ENCODE measurements at regions not wholly inside any gene's neighbourhood (a gene's known extent, or its start where the extent isn't known, plus 50 kb on each side); places are given as distances from the start of the nearest gene placed in this dataset.

- Histone ChIP-seq H3K9ac (ENCODE audit: low read depth in 1 of 2, low read length in 2 of 2) (no peak overlapping the region), H3K27ac (ENCODE audit: low read depth in 2 of 2, low read length in 2 of 2) (no peak overlapping the region), H3K9me3 (ENCODE audit: control insufficient read depth in 2 of 2, low read length in 2 of 2) (no peaks in the 10 kb centered on the region), H3K4me3 (ENCODE audit: low read length in 2 of 2) (no peak overlapping the region), H3K4me1 (ENCODE audit: control insufficient read depth in 2 of 2, insufficient read depth in 2 of 2, low read length in 2 of 2) (no peaks in the 10 kb centered on the region), H3K36me3 (ENCODE audit: control insufficient read depth in 2 of 2, insufficient read depth in 2 of 2, low read length in 2 of 2) (no peaks in the 10 kb centered on the region), H3K27me3 (ENCODE audit: control insufficient read depth in 2 of 2, insufficient read depth in 2 of 2, low read length in 2 of 2) (no peaks in the 10 kb centered on the region)
Measured at GRCh38 chr13:82898586-82898985, 983.7 kb downstream of the SLITRK1 start.

- Histone ChIP-seq H3K27me3 (ENCODE audit: control insufficient read depth in 2 of 2, insufficient read depth in 2 of 2, low read length in 2 of 2) (no peaks in the 10 kb centered on the region), H3K9ac (ENCODE audit: low read depth in 1 of 2, low read length in 2 of 2) (no peak overlapping the region), H3K9me3 (ENCODE audit: control insufficient read depth in 2 of 2, low read length in 2 of 2) (peaks cover 0 to 3% of the 10 kb centered on the region in 2 donors), H3K4me1 (ENCODE audit: control insufficient read depth in 2 of 2, insufficient read depth in 2 of 2, low read length in 2 of 2) (no peaks in the 10 kb centered on the region), H3K27ac (ENCODE audit: low read depth in 2 of 2, low read length in 2 of 2) (no peak overlapping the region), H3K36me3 (ENCODE audit: control insufficient read depth in 2 of 2, insufficient read depth in 2 of 2, low read length in 2 of 2) (no peaks in the 10 kb centered on the region), H3K4me3 (ENCODE audit: low read length in 2 of 2) (no peak overlapping the region)
Measured at GRCh38 chr13:82879921-82880320, 1002.4 kb downstream of the SLITRK1 start.

GRCh38 chr13:82878536-82878935 is 1003.7 kb downstream of the SLITRK1 start:
- H3K27ac ChIP-seq (ENCODE audit: low read depth in 2 of 2, low read length in 2 of 2): no peak overlapping the region

GRCh38 chr13:82867284-82867683 is 1015.0 kb downstream of the SLITRK1 start:
- H3K4me1 ChIP-seq (ENCODE audit: control insufficient read depth in 2 of 2, insufficient read depth in 2 of 2, low read length in 2 of 2): no peaks in the 10 kb centered on the region
- H3K4me3 ChIP-seq (ENCODE audit: low read length in 2 of 2): no peak overlapping the region
- no peaks in the 10 kb centered on the region for H3K36me3 ChIP-seq (ENCODE audit: control insufficient read depth in 2 of 2, insufficient read depth in 2 of 2, low read length in 2 of 2)
- no peaks in the 10 kb centered on the region for H3K27me3 ChIP-seq (ENCODE audit: control insufficient read depth in 2 of 2, insufficient read depth in 2 of 2, low read length in 2 of 2)
- no peak overlapping the region for H3K9ac ChIP-seq (ENCODE audit: low read depth in 1 of 2, low read length in 2 of 2)
- no peak overlapping the region for H3K27ac ChIP-seq (ENCODE audit: low read depth in 2 of 2, low read length in 2 of 2)
- H3K9me3 ChIP-seq (ENCODE audit: control insufficient read depth in 2 of 2, low read length in 2 of 2): peaks cover 3 to 8% of the 10 kb centered on the region in 2 donors

More at GRCh38 chr13:82878536-82878935, 1003.7 kb downstream of the SLITRK1 start:
- Histone ChIP-seq H3K9me3 (ENCODE audit: control insufficient read depth in 2 of 2, low read length in 2 of 2) (peaks cover 0 to 3% of the 10 kb centered on the region in 2 donors), H3K27me3 (ENCODE audit: control insufficient read depth in 2 of 2, insufficient read depth in 2 of 2, low read length in 2 of 2) (no peaks in the 10 kb centered on the region), H3K4me3 (ENCODE audit: low read length in 2 of 2) (no peak overlapping the region), H3K36me3 (ENCODE audit: control insufficient read depth in 2 of 2, insufficient read depth in 2 of 2, low read length in 2 of 2) (no peaks in the 10 kb centered on the region), H3K4me1 (ENCODE audit: control insufficient read depth in 2 of 2, insufficient read depth in 2 of 2, low read length in 2 of 2) (no peaks in the 10 kb centered on the region), H3K9ac (ENCODE audit: low read depth in 1 of 2, low read length in 2 of 2) (no peak overlapping the region)

GRCh38 chr13:82850644-82851043 is 1031.6 kb downstream of the SLITRK1 start:
- Histone ChIP-seq H3K27ac (ENCODE audit: low read depth in 2 of 2, low read length in 2 of 2) (no peak overlapping the region), H3K4me1 (ENCODE audit: control insufficient read depth in 2 of 2, insufficient read depth in 2 of 2, low read length in 2 of 2) (no peaks in the 10 kb centered on the region), H3K36me3 (ENCODE audit: control insufficient read depth in 2 of 2, insufficient read depth in 2 of 2, low read length in 2 of 2) (no peaks in the 10 kb centered on the region), H3K27me3 (ENCODE audit: control insufficient read depth in 2 of 2, insufficient read depth in 2 of 2, low read length in 2 of 2) (no peaks in the 10 kb centered on the region), H3K9ac (ENCODE audit: low read depth in 1 of 2, low read length in 2 of 2) (no peak overlapping the region), H3K9me3 (ENCODE audit: control insufficient read depth in 2 of 2, low read length in 2 of 2) (no peaks in the 10 kb centered on the region), H3K4me3 (ENCODE audit: low read length in 2 of 2) (no peak overlapping the region)

- no peak overlapping the region for H3K4me3 ChIP-seq (ENCODE audit: low read length in 2 of 2)
- H3K27me3 ChIP-seq (ENCODE audit: control insufficient read depth in 2 of 2, insufficient read depth in 2 of 2, low read length in 2 of 2): no peaks in the 10 kb centered on the region
- H3K4me1 ChIP-seq (ENCODE audit: control insufficient read depth in 2 of 2, insufficient read depth in 2 of 2, low read length in 2 of 2): no peaks in the 10 kb centered on the region
- no peaks in the 10 kb centered on the region for H3K9me3 ChIP-seq (ENCODE audit: control insufficient read depth in 2 of 2, low read length in 2 of 2)
- no peak overlapping the region for H3K9ac ChIP-seq (ENCODE audit: low read depth in 1 of 2, low read length in 2 of 2)
- no peak overlapping the region for H3K27ac ChIP-seq (ENCODE audit: low read depth in 2 of 2, low read length in 2 of 2)
- H3K36me3 ChIP-seq (ENCODE audit: control insufficient read depth in 2 of 2, insufficient read depth in 2 of 2, low read length in 2 of 2): no peaks in the 10 kb centered on the region
Measured at GRCh38 chr13:82848766-82849165, 1033.5 kb downstream of the SLITRK1 start.

GRCh38 chr13:82847595-82847994 is 1034.7 kb downstream of the SLITRK1 start:
- Histone ChIP-seq H3K4me1 (ENCODE audit: control insufficient read depth in 2 of 2, insufficient read depth in 2 of 2, low read length in 2 of 2) (no peaks in the 10 kb centered on the region), H3K36me3 (ENCODE audit: control insufficient read depth in 2 of 2, insufficient read depth in 2 of 2, low read length in 2 of 2) (no peaks in the 10 kb centered on the region), H3K27me3 (ENCODE audit: control insufficient read depth in 2 of 2, insufficient read depth in 2 of 2, low read length in 2 of 2) (no peaks in the 10 kb centered on the region), H3K9ac (ENCODE audit: low read depth in 1 of 2, low read length in 2 of 2) (no peak overlapping the region), H3K4me3 (ENCODE audit: low read length in 2 of 2) (no peak overlapping the region), H3K27ac (ENCODE audit: low read depth in 2 of 2, low read length in 2 of 2) (no peak overlapping the region), H3K9me3 (ENCODE audit: control insufficient read depth in 2 of 2, low read length in 2 of 2) (no peaks in the 10 kb centered on the region)

GRCh38 chr13:82833923-82834322 is 1048.4 kb downstream of the SLITRK1 start:
- H3K27ac ChIP-seq (ENCODE audit: low read depth in 2 of 2, low read length in 2 of 2): no peak overlapping the region
- no peaks in the 10 kb centered on the region for H3K9me3 ChIP-seq (ENCODE audit: control insufficient read depth in 2 of 2, low read length in 2 of 2)
- no peaks in the 10 kb centered on the region for H3K36me3 ChIP-seq (ENCODE audit: control insufficient read depth in 2 of 2, insufficient read depth in 2 of 2, low read length in 2 of 2)
- H3K9ac ChIP-seq (ENCODE audit: low read depth in 1 of 2, low read length in 2 of 2): no peak overlapping the region
- no peaks in the 10 kb centered on the region for H3K27me3 ChIP-seq (ENCODE audit: control insufficient read depth in 2 of 2, insufficient read depth in 2 of 2, low read length in 2 of 2)
- H3K4me3 ChIP-seq (ENCODE audit: low read length in 2 of 2): no peak overlapping the region
- no peaks in the 10 kb centered on the region for H3K4me1 ChIP-seq (ENCODE audit: control insufficient read depth in 2 of 2, insufficient read depth in 2 of 2, low read length in 2 of 2)

GRCh38 chr13:82829040-82829439 is 1053.2 kb downstream of the SLITRK1 start:
- no peaks in the 10 kb centered on the region for H3K36me3 ChIP-seq (ENCODE audit: control insufficient read depth in 2 of 2, insufficient read depth in 2 of 2, low read length in 2 of 2)

GRCh38 chr13:82827724-82828123 is 1054.5 kb downstream of the SLITRK1 start:
- Histone ChIP-seq H3K9me3 (ENCODE audit: control insufficient read depth in 2 of 2, low read length in 2 of 2) (no peaks in the 10 kb centered on the region), H3K9ac (ENCODE audit: low read depth in 1 of 2, low read length in 2 of 2) (no peak overlapping the region), H3K4me1 (ENCODE audit: control insufficient read depth in 2 of 2, insufficient read depth in 2 of 2, low read length in 2 of 2) (no peaks in the 10 kb centered on the region), H3K27ac (ENCODE audit: low read depth in 2 of 2, low read length in 2 of 2) (no peak overlapping the region), H3K36me3 (ENCODE audit: control insufficient read depth in 2 of 2, insufficient read depth in 2 of 2, low read length in 2 of 2) (no peaks in the 10 kb centered on the region), H3K4me3 (ENCODE audit: low read length in 2 of 2) (no peak overlapping the region), H3K27me3 (ENCODE audit: control insufficient read depth in 2 of 2, insufficient read depth in 2 of 2, low read length in 2 of 2) (no peaks in the 10 kb centered on the region)

More at GRCh38 chr13:82829040-82829439, 1053.2 kb downstream of the SLITRK1 start:
- H3K9ac ChIP-seq (ENCODE audit: low read depth in 1 of 2, low read length in 2 of 2): no peak overlapping the region
- H3K9me3 ChIP-seq (ENCODE audit: control insufficient read depth in 2 of 2, low read length in 2 of 2): no peaks in the 10 kb centered on the region
- H3K4me1 ChIP-seq (ENCODE audit: control insufficient read depth in 2 of 2, insufficient read depth in 2 of 2, low read length in 2 of 2): no peaks in the 10 kb centered on the region
- no peaks in the 10 kb centered on the region for H3K27me3 ChIP-seq (ENCODE audit: control insufficient read depth in 2 of 2, insufficient read depth in 2 of 2, low read length in 2 of 2)
- no peak overlapping the region for H3K4me3 ChIP-seq (ENCODE audit: low read length in 2 of 2)
- no peak overlapping the region for H3K27ac ChIP-seq (ENCODE audit: low read depth in 2 of 2, low read length in 2 of 2)

- no peaks in the 10 kb centered on the region for H3K9me3 ChIP-seq (ENCODE audit: control insufficient read depth in 2 of 2, low read length in 2 of 2)
- H3K27me3 ChIP-seq (ENCODE audit: control insufficient read depth in 2 of 2, insufficient read depth in 2 of 2, low read length in 2 of 2): no peaks in the 10 kb centered on the region
- no peaks in the 10 kb centered on the region for H3K36me3 ChIP-seq (ENCODE audit: control insufficient read depth in 2 of 2, insufficient read depth in 2 of 2, low read length in 2 of 2)
- no peak overlapping the region for H3K9ac ChIP-seq (ENCODE audit: low read depth in 1 of 2, low read length in 2 of 2)
- no peak overlapping the region for H3K4me3 ChIP-seq (ENCODE audit: low read length in 2 of 2)
- H3K4me1 ChIP-seq (ENCODE audit: control insufficient read depth in 2 of 2, insufficient read depth in 2 of 2, low read length in 2 of 2): no peaks in the 10 kb centered on the region
- H3K27ac ChIP-seq (ENCODE audit: low read depth in 2 of 2, low read length in 2 of 2): no peak overlapping the region
Measured at GRCh38 chr13:82822935-82823334, 1059.3 kb downstream of the SLITRK1 start.

Measured in mucosa of rectum (tissue), 2 donors.